SK-N-SH (cell line): ENCODE measurements at regions not wholly inside any gene's neighbourhood (a gene's known extent, or its start where the extent isn't known, plus 50 kb on each side); places are given as distances from the start of the nearest gene placed in this dataset.

Experiments used
- EZH2phosphoT487 ChIP-seq: fragments of 200-600 bp; sonication (generic); IDR thresholded peaks from 2 replicates; pipeline ENCODE4 v1.6.1; 2017; ENCODE audit warnings: low read depth, mixed run types, mild to moderate bottlenecking, antibody characterized with exemption, moderate library complexity, borderline replicate concordance
- FOXM1 ChIP-seq: IDR thresholded peaks from 2 replicates; pipeline ENCODE4 v1.4.0; 2012; ENCODE audit warnings: low read depth, mild to moderate bottlenecking
- JUND ChIP-seq: IDR thresholded peaks from 2 replicates; pipeline ENCODE4 v1.4.0; 2012
- TF ChIP-seq, protein P1 (sequence below): fragments of 200-600 bp; sonication (generic); IDR thresholded peaks from 2 replicates; pipeline ENCODE4 v1.6.1; 2017; ENCODE audit warnings: antibody characterized with exemption, mild to moderate bottlenecking, moderate library complexity
- TF ChIP-seq, protein P2 (sequence below): IDR thresholded peaks from 2 replicates; pipeline ENCODE4 v1.6.1; 2012; ENCODE audit warnings: mild to moderate bottlenecking, low read depth, low read length, moderate library complexity

DNA sequence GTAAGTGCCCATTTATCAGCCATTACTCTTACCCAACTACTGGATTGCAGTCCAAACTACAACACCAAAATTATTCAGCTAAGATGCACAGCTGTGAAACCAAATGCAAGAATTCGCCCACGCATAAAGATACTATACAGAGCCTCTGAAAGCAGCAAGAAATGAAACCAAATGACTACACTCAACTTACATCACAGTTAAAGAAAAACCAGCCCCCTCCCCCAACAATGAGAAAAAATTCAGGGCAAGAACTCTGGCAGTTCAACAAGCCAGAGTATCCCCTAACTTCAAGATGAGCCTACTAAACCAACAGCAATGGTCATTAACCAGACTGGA is 209.1 kb upstream of the VWC2 start:
- TF ChIP-seq FOXM1 (no peak), EZH2phosphoT487 (no peak), JUND (no peak)
- TF ChIP-seq, protein P1, sequence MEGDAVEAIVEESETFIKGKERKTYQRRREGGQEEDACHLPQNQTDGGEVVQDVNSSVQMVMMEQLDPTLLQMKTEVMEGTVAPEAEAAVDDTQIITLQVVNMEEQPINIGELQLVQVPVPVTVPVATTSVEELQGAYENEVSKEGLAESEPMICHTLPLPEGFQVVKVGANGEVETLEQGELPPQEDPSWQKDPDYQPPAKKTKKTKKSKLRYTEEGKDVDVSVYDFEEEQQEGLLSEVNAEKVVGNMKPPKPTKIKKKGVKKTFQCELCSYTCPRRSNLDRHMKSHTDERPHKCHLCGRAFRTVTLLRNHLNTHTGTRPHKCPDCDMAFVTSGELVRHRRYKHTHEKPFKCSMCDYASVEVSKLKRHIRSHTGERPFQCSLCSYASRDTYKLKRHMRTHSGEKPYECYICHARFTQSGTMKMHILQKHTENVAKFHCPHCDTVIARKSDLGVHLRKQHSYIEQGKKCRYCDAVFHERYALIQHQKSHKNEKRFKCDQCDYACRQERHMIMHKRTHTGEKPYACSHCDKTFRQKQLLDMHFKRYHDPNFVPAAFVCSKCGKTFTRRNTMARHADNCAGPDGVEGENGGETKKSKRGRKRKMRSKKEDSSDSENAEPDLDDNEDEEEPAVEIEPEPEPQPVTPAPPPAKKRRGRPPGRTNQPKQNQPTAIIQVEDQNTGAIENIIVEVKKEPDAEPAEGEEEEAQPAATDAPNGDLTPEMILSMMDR: no peak
- TF ChIP-seq, protein P2, sequence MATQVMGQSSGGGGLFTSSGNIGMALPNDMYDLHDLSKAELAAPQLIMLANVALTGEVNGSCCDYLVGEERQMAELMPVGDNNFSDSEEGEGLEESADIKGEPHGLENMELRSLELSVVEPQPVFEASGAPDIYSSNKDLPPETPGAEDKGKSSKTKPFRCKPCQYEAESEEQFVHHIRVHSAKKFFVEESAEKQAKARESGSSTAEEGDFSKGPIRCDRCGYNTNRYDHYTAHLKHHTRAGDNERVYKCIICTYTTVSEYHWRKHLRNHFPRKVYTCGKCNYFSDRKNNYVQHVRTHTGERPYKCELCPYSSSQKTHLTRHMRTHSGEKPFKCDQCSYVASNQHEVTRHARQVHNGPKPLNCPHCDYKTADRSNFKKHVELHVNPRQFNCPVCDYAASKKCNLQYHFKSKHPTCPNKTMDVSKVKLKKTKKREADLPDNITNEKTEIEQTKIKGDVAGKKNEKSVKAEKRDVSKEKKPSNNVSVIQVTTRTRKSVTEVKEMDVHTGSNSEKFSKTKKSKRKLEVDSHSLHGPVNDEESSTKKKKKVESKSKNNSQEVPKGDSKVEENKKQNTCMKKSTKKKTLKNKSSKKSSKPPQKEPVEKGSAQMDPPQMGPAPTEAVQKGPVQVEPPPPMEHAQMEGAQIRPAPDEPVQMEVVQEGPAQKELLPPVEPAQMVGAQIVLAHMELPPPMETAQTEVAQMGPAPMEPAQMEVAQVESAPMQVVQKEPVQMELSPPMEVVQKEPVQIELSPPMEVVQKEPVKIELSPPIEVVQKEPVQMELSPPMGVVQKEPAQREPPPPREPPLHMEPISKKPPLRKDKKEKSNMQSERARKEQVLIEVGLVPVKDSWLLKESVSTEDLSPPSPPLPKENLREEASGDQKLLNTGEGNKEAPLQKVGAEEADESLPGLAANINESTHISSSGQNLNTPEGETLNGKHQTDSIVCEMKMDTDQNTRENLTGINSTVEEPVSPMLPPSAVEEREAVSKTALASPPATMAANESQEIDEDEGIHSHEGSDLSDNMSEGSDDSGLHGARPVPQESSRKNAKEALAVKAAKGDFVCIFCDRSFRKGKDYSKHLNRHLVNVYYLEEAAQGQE: no peak
